Loucy (cell line): ENCODE measurements at regions not wholly inside any gene's neighbourhood (a gene's known extent, or its start where the extent isn't known, plus 50 kb on each side); places are given as distances from the start of the nearest gene placed in this dataset.

ENCODE experiments used
- H2AFZ ChIP-seq: fragments of 200-600 bp; sonication (generic); 2 replicates; pipeline ENCODE4 v1.6.0; 2016; ENCODE audit warnings: antibody characterized with exemption, mild to moderate bottlenecking, low read length, moderate library complexity
- H3F3A ChIP-seq: fragments of 200-600 bp; 2 replicates; pipeline ENCODE4 v1.6.0; 2016; ENCODE audit warnings: antibody characterized with exemption, low read depth, mild to moderate bottlenecking
- H3K27me3 ChIP-seq: fragments of 200-600 bp; sonication (generic); 2 replicates; pipeline ENCODE4 v1.6.1; 2014; ENCODE audit warnings: low read length, mild to moderate bottlenecking; ENCODE audit not compliant: insufficient read depth, poor library complexity, severe bottlenecking
- H3K36me3 ChIP-seq: fragments of 200-600 bp; sonication (generic); 2 replicates; pipeline ENCODE4 v1.6.1; 2016; ENCODE audit warnings: low read length; ENCODE audit not compliant: insufficient read depth
- H3K4me1 ChIP-seq: fragments of 200-600 bp; sonication (generic); 2 replicates; pipeline ENCODE4 v1.5.1; 2014; ENCODE audit warnings: low read length, mild to moderate bottlenecking; ENCODE audit not compliant: insufficient read depth, poor library complexity, severe bottlenecking
- H3K4me2 ChIP-seq: fragments of 200-600 bp; sonication (generic); 2 replicates; pipeline ENCODE4 v1.6.0; 2014; ENCODE audit warnings: antibody characterized with exemption, low read length, low read depth, mild to moderate bottlenecking; ENCODE audit not compliant: poor library complexity, severe bottlenecking
- H3K4me3 ChIP-seq: fragments of 200-600 bp; sonication (generic); 2 replicates; pipeline ENCODE4 v1.5.1; 2014; ENCODE audit warnings: low read length, mild to moderate bottlenecking, mixed read lengths; ENCODE audit not compliant: poor library complexity, severe bottlenecking
- H3K79me2 ChIP-seq: fragments of 200-600 bp; sonication (generic); 2 replicates; pipeline ENCODE4 v1.6.1; 2014; ENCODE audit warnings: low read length; ENCODE audit not compliant: insufficient read depth
- H3K9ac ChIP-seq: fragments of 200-600 bp; sonication (generic); 2 replicates; pipeline ENCODE4 v1.6.0; 2014; ENCODE audit warnings: mild to moderate bottlenecking, low read depth, low read length, moderate library complexity; ENCODE audit not compliant: poor library complexity, severe bottlenecking
- H3K9me2 ChIP-seq: fragments of 200-600 bp; sonication (generic); replicated peaks from 2 replicates; pipeline ENCODE4 v1.6.1; 2016; ENCODE audit warnings: low read depth, low read length, mixed read lengths
- H3K9me3 ChIP-seq: fragments of 200-600 bp; sonication (generic); 2 replicates; pipeline ENCODE4 v1.6.1; 2014; ENCODE audit warnings: mild to moderate bottlenecking, antibody characterized with exemption, low read length, low read depth; ENCODE audit not compliant: insufficient read depth
- H4K20me1 ChIP-seq: fragments of 200-600 bp; sonication (generic); 2 replicates; pipeline ENCODE4 v1.6.0; 2014; ENCODE audit warnings: antibody characterized with exemption, low read length, mild to moderate bottlenecking; ENCODE audit not compliant: insufficient read depth, poor library complexity, severe bottlenecking
- CTCF ChIP-seq: fragments of 200-600 bp; sonication (generic); conservative IDR thresholded peaks from 2 replicates; pipeline ENCODE4 v1.5.1; 2014; ENCODE audit warnings: mild to moderate bottlenecking, antibody characterized with exemption, low read length
- EZH2phosphoT487 ChIP-seq: fragments of 200-600 bp; IDR thresholded peaks from 2 replicates; pipeline ENCODE4 v1.6.1; 2018; ENCODE audit warnings: antibody characterized with exemption, mild to moderate bottlenecking, moderate library complexity, borderline replicate concordance

GRCh38 chr12:71297930-71298329, 140.1 kb upstream of the TSPAN8 start:
- H3K4me3 ChIP-seq, result no peak overlapping the region
- no peaks in the 10 kb centered on the region for H3K9me3 ChIP-seq

GRCh38 chr12:71295953-71296352, 138.2 kb upstream of the TSPAN8 start:
- Histone ChIP-seq H3K4me2 (no peak overlapping the region), H3K9ac (no peak overlapping the region), H3K27me3 (no peaks in the 10 kb centered on the region), H3K36me3 (no peaks in the 10 kb centered on the region), H3K79me2 (no peaks in the 10 kb centered on the region), H3F3A (no peaks in the 10 kb centered on the region), H3K9me2 (no peaks in the 10 kb centered on the region), H3K9me3 (peaks cover 6% of the 10 kb centered on the region; the same call in 1 of the 2 replicates), H3K4me3 (no peak overlapping the region), H4K20me1 (no peaks in the 10 kb centered on the region), H3K4me1 (no peaks in the 10 kb centered on the region), H2AFZ (no peak overlapping the region)
- TF ChIP-seq CTCF, result no peak
- TF ChIP-seq EZH2phosphoT487, result no peak

More at GRCh38 chr12:71297930-71298329, 140.1 kb upstream of the TSPAN8 start:
- Histone ChIP-seq H3K4me1 (no peaks in the 10 kb centered on the region), H3F3A (no peaks in the 10 kb centered on the region), H3K4me2 (no peak overlapping the region), H3K36me3 (no peaks in the 10 kb centered on the region), H3K9me2 (no peaks in the 10 kb centered on the region), H3K27me3 (no peaks in the 10 kb centered on the region), H2AFZ (no peak overlapping the region), H3K9ac (no peak overlapping the region), H3K79me2 (no peaks in the 10 kb centered on the region), H4K20me1 (no peaks in the 10 kb centered on the region)
- TF ChIP-seq CTCF (no peak), EZH2phosphoT487 (no peak)

- no peak overlapping the region for H3K9ac ChIP-seq
- peaks cover 6% of the 10 kb centered on the region; the same call in 1 of the 2 replicates for H3K9me3 ChIP-seq
- H3F3A ChIP-seq, result no peaks in the 10 kb centered on the region
- H4K20me1 ChIP-seq, result no peaks in the 10 kb centered on the region
- no peak overlapping the region for H3K4me2 ChIP-seq
- no peak overlapping the region for H3K4me3 ChIP-seq
- no peaks in the 10 kb centered on the region for H3K79me2 ChIP-seq
- no peak for TF ChIP-seq CTCF
- TF ChIP-seq EZH2phosphoT487, result no peak
- H3K36me3 ChIP-seq, result no peaks in the 10 kb centered on the region
- H3K27me3 ChIP-seq, result no peaks in the 10 kb centered on the region
- H3K9me2 ChIP-seq, result no peaks in the 10 kb centered on the region
- H2AFZ ChIP-seq, result no peak overlapping the region
- H3K4me1 ChIP-seq, result no peaks in the 10 kb centered on the region
Observed at GRCh38 chr12:71291746-71292145, 133.9 kb upstream of the TSPAN8 start.
